ENCODE measurements at regions not wholly inside any gene's neighbourhood (a gene's known extent, or its start where the extent isn't known, plus 50 kb on each side); places are given as distances from the start of the nearest gene placed in this dataset.
"Not testable (repeated sequence)": the region's sequence is repeated elsewhere in the genome, so short reads cannot be mapped to it uniquely, and the experiment has no call there.

GRCh38 chr5:116709082-116709481 lies 134.5 kb upstream of the SEMA6A start:
- Histone ChIP-seq H3K36me3 (ENCODE audit: control insufficient read depth in 4 of 4, insufficient read depth in 4 of 4, low read length in 4 of 4) (no peaks in the 10 kb centered on the region), H3K27ac (ENCODE audit: low read depth in 1 of 2, low read length in 1 of 2) (no peak overlapping the region), H3K9ac (ENCODE audit: insufficient read depth in 1 of 2, low read length in 2 of 2) (no peak overlapping the region), H3K4me1 (ENCODE audit: control insufficient read depth in 5 of 5, insufficient read depth in 5 of 5, low read length in 5 of 5) (no peaks in the 10 kb centered on the region), H3K27me3 (ENCODE audit: control insufficient read depth in 3 of 3, insufficient read depth in 3 of 3, low read length in 2 of 3) (no peaks in the 10 kb centered on the region), H3K9me3 (ENCODE audit: control insufficient read depth in 4 of 4, insufficient read depth in 3 of 4, low read length in 3 of 4) (no peaks in the 10 kb centered on the region), H3K4me3 (no peak overlapping the region)
- 91% methylated on average over 5 of the region's 5 CpGs for WGBS, 2 donors
- TF ChIP-seq, protein P1, sequence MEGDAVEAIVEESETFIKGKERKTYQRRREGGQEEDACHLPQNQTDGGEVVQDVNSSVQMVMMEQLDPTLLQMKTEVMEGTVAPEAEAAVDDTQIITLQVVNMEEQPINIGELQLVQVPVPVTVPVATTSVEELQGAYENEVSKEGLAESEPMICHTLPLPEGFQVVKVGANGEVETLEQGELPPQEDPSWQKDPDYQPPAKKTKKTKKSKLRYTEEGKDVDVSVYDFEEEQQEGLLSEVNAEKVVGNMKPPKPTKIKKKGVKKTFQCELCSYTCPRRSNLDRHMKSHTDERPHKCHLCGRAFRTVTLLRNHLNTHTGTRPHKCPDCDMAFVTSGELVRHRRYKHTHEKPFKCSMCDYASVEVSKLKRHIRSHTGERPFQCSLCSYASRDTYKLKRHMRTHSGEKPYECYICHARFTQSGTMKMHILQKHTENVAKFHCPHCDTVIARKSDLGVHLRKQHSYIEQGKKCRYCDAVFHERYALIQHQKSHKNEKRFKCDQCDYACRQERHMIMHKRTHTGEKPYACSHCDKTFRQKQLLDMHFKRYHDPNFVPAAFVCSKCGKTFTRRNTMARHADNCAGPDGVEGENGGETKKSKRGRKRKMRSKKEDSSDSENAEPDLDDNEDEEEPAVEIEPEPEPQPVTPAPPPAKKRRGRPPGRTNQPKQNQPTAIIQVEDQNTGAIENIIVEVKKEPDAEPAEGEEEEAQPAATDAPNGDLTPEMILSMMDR (IDR thresholded peaks at IDR 0.05; ENCODE audit: control extremely low read depth, extremely low read depth) = no peak
- ATAC-seq (ENCODE audit: insufficient read depth, low FRiP score) = no peak
- DNase-seq = no peak

GRCh38 chr5:116705121-116705519 lies 130.5 kb upstream of the SEMA6A start:
- H3K9me3 ChIP-seq (ENCODE audit: control insufficient read depth in 4 of 4, insufficient read depth in 3 of 4, low read length in 3 of 4); ATAC-seq (ENCODE audit: insufficient read depth, low FRiP score); H3K4me3 ChIP-seq; H3K36me3 ChIP-seq (ENCODE audit: control insufficient read depth in 4 of 4, insufficient read depth in 4 of 4, low read length in 4 of 4); DNase-seq; H3K9ac ChIP-seq (ENCODE audit: insufficient read depth in 1 of 2, low read length in 2 of 2); H3K27ac ChIP-seq (ENCODE audit: low read depth in 1 of 2, low read length in 1 of 2); H3K4me1 ChIP-seq (ENCODE audit: control insufficient read depth in 5 of 5, insufficient read depth in 5 of 5, low read length in 5 of 5); H3K27me3 ChIP-seq (ENCODE audit: control insufficient read depth in 3 of 3, insufficient read depth in 3 of 3, low read length in 2 of 3): not testable (repeated sequence)
- 95 to 99% methylated on average over 3 of the region's 3 CpGs for WGBS, 2 donors

- Histone ChIP-seq H3K27ac (ENCODE audit: low read depth in 1 of 2, low read length in 1 of 2) (no peak overlapping the region), H3K27me3 (ENCODE audit: control insufficient read depth in 3 of 3, insufficient read depth in 3 of 3, low read length in 2 of 3) (no peaks in the 10 kb centered on the region), H3K9me3 (ENCODE audit: control insufficient read depth in 4 of 4, insufficient read depth in 3 of 4, low read length in 3 of 4) (no peaks in the 10 kb centered on the region), H3K4me3 (no peak overlapping the region), H3K9ac (ENCODE audit: insufficient read depth in 1 of 2, low read length in 2 of 2) (no peak overlapping the region), H3K36me3 (ENCODE audit: control insufficient read depth in 4 of 4, insufficient read depth in 4 of 4, low read length in 4 of 4) (no peaks in the 10 kb centered on the region), H3K4me1 (ENCODE audit: control insufficient read depth in 5 of 5, insufficient read depth in 5 of 5, low read length in 5 of 5) (peaks cover 0 to 4% (median 0%) of the 10 kb centered on the region in 5 donors)
- TF ChIP-seq, protein P1 (IDR thresholded peaks at IDR 0.05; ENCODE audit: control extremely low read depth, extremely low read depth) = no peak
- DNase-seq (no peak), ATAC-seq (ENCODE audit: insufficient read depth, low FRiP score) (no peak)
- 94 to 95% methylated on average over 5 of the region's 5 CpGs for WGBS, 2 donors
Measured at GRCh38 chr5:116703941-116704340, 129.3 kb upstream of the SEMA6A start.

DNA sequence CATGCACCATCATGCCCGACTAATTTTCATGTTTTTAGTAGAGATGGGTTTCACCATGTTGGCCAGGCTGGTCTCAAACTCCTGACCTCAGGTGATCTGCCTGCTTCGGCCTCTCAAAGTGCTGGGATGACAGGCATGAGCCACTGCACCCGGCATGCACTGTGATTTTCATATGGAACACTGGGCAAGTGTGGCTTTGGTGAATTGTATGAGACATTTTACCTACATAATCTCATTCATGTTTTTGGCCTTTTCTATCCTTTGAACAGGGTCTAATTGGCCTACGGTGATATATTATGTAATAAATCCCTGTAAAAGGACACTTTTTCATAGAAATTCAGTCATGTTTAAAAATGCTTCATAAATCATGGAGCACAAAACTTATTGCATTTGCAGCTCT lies 128.7 kb upstream of the SEMA6A start:
- 93 to 94% methylated on average over 4 of the region's 4 CpGs for WGBS, 2 donors
- no peak overlapping the region for H3K4me3 ChIP-seq
- no peak for DNase-seq
- H3K27me3 ChIP-seq (ENCODE audit: control insufficient read depth in 3 of 3, insufficient read depth in 3 of 3, low read length in 2 of 3) = no peaks in the 10 kb centered on the region
- H3K4me1 ChIP-seq (ENCODE audit: control insufficient read depth in 5 of 5, insufficient read depth in 5 of 5, low read length in 5 of 5) = peaks cover 0 to 4% (median 0%) of the 10 kb centered on the region in 5 donors
- H3K9me3 ChIP-seq (ENCODE audit: control insufficient read depth in 4 of 4, insufficient read depth in 3 of 4, low read length in 3 of 4) = no peaks in the 10 kb centered on the region
- TF ChIP-seq, protein P1 (IDR thresholded peaks at IDR 0.05; ENCODE audit: control extremely low read depth, extremely low read depth) = no peak
- H3K27ac ChIP-seq (ENCODE audit: low read depth in 1 of 2, low read length in 1 of 2) = no peak overlapping the region
- no peaks in the 10 kb centered on the region for H3K36me3 ChIP-seq (ENCODE audit: control insufficient read depth in 4 of 4, insufficient read depth in 4 of 4, low read length in 4 of 4)
- H3K9ac ChIP-seq (ENCODE audit: insufficient read depth in 1 of 2, low read length in 2 of 2) = no peak overlapping the region
- no peak for ATAC-seq (ENCODE audit: insufficient read depth, low FRiP score)
